22Rv1 (cell line): ENCODE measurements at regions not wholly inside any gene's neighbourhood (a gene's known extent, or its start where the extent isn't known, plus 50 kb on each side); places are given as distances from the start of the nearest gene placed in this dataset.

Experiments
- ZFX ChIP-seq: fragments of 450-650 bp; IDR thresholded peaks from 2 replicates; pipeline ENCODE4 v1.6.1; 2017; ENCODE audit warnings: antibody characterized with exemption, borderline replicate concordance
- TF ChIP-seq, protein P1 (sequence below): fragments of 450-650 bp; IDR thresholded peaks from 2 replicates; pipeline ENCODE4 v1.5.1; 2017; ENCODE audit warnings: mild to moderate bottlenecking

DNA sequence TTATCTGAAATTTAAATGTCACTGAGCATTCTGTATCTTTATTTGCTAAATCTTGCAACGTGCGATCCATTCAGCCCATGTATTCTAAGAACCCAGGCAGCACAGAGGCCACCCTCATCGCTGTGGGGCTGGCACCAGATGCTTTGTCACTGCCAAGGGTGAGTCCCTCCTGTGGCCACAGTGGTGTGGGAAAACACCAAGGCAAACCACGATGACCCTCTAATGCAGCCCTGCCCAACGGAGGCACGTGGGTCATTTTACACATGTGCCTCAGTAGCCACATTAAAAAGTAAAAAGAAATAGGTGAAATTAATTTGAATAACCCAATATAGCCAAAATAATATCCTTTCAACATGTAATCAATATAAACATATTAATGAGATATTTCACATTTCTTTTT lies 221.7 kb downstream of the UNC5CL start:
- TF ChIP-seq, protein P1, sequence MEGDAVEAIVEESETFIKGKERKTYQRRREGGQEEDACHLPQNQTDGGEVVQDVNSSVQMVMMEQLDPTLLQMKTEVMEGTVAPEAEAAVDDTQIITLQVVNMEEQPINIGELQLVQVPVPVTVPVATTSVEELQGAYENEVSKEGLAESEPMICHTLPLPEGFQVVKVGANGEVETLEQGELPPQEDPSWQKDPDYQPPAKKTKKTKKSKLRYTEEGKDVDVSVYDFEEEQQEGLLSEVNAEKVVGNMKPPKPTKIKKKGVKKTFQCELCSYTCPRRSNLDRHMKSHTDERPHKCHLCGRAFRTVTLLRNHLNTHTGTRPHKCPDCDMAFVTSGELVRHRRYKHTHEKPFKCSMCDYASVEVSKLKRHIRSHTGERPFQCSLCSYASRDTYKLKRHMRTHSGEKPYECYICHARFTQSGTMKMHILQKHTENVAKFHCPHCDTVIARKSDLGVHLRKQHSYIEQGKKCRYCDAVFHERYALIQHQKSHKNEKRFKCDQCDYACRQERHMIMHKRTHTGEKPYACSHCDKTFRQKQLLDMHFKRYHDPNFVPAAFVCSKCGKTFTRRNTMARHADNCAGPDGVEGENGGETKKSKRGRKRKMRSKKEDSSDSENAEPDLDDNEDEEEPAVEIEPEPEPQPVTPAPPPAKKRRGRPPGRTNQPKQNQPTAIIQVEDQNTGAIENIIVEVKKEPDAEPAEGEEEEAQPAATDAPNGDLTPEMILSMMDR, result no peak
- TF ChIP-seq ZFX, result no peak
